ENCODE measurements at regions not wholly inside any gene's neighbourhood (a gene's known extent, or its start where the extent isn't known, plus 50 kb on each side); places are given as distances from the start of the nearest gene placed in this dataset.

DNA sequence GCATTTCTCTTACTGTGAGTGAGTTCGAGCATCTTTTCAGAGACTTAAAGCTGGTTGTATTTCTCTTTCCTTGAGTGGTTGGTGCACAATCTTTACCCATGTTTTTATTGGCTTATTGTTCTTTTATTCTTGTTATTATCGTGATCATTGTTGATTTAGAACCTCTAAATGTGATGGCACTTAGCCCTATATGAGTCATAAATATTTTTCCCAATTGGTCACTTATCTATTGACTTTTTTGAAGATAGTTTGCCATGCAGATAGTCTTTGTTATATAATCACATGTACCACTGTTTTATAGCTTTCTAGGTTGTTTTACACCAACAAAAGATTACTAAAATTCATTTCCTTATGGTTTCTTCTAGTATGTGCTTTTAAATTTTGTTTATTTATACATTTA is 70.6 kb upstream of the KCNK12 start:
- H3K4me2 ChIP-seq (ENCODE audit: insufficient read depth in 1 of 2, low read depth in 2 of 2, low read length in 2 of 2): no peak overlapping the region
- H3K27me3 ChIP-seq (replicated peaks in 1 of 4; ENCODE audit: control insufficient read depth in 3 of 4, extremely low read depth in 1 of 4, insufficient read depth in 3 of 4, low read length in 3 of 4): peaks cover 0 to 2% (median 0%) of the 10 kb centered on the region in 4 experiments; a peak in 1 of 7 replicates
- H4K20me1 ChIP-seq (replicated peaks in 1 of 2; ENCODE audit: control insufficient read depth in 1 of 2, insufficient read depth in 2 of 2, low read length in 2 of 2): no peaks in the 10 kb centered on the region
- ChIA-PET CTCF (ENCODE audit: partially characterized antibody) (interaction anchor here (0.6 to 7.5 kb wide), 8 partner anchors 8 to 804 kb away, joined by 3 to 73 read pairs (median 3); no protein-coding TSS in a partner anchor), POLR2A (ENCODE audit: partially characterized antibody) (interaction anchor here (0.6 to 1.1 kb wide), 4 partner anchors 8 to 1830 kb away, joined by 3 to 4 read pairs (median 4); no protein-coding TSS in a partner anchor)
- DNase-seq (ENCODE audit: low read depth in 1 of 2, low spot score in 2 of 2): no peak
- no peak overlapping the region for H2BK5ac ChIP-seq (ENCODE audit: low read depth, low read length)
- H3K56ac ChIP-seq (replicated peaks; ENCODE audit: insufficient read length, low read depth, low read length): no peak overlapping the region
- H2AK5ac ChIP-seq (ENCODE audit: low read depth, low read length): no peak overlapping the region
- H3K9ac ChIP-seq (replicated peaks in 1 of 4; ENCODE audit: extremely low read depth in 1 of 4, low read depth in 3 of 4, low read length in 3 of 4): no peak overlapping the region
- H4K8ac ChIP-seq (ENCODE audit: extremely low read depth, insufficient read depth, low read length): no peak overlapping the region
- no peak overlapping the region for H3K4me3 ChIP-seq (ENCODE audit: extremely low read depth in 1 of 4, insufficient read depth in 2 of 4, low read depth in 3 of 4, low read length in 4 of 4)
- H2BK15ac ChIP-seq (ENCODE audit: low read length): no peak overlapping the region
- H3K9me3 ChIP-seq (ENCODE audit: insufficient read depth in 2 of 2, low read depth in 1 of 2, low read length in 1 of 2): no peaks in the 10 kb centered on the region
- H2BK20ac ChIP-seq (ENCODE audit: low read length): no peak overlapping the region
- no peak overlapping the region for H2BK120ac ChIP-seq (replicated peaks; ENCODE audit: low read depth, low read length)
- no peak overlapping the region for H3K14ac ChIP-seq (ENCODE audit: insufficient read length)
- H3K23ac ChIP-seq (ENCODE audit: insufficient read length): no peak overlapping the region
- no peaks in the 10 kb centered on the region for H3K79me2 ChIP-seq (ENCODE audit: control insufficient read depth in 1 of 2, insufficient read depth in 2 of 2, low read length in 2 of 2)
- no peaks in the 10 kb centered on the region for H3K36me3 ChIP-seq (ENCODE audit: control insufficient read depth in 2 of 4, insufficient read depth in 4 of 4, low read length in 3 of 4)
- no peaks in the 10 kb centered on the region for H3K23me2 ChIP-seq (ENCODE audit: low read depth, low read length)
- H3K18ac ChIP-seq (ENCODE audit: extremely low read depth, low read length): no peak overlapping the region
- no peak overlapping the region for H4K91ac ChIP-seq (replicated peaks; ENCODE audit: insufficient read length, low read length)
- H2BK12ac ChIP-seq (ENCODE audit: low read depth, low read length): no peak overlapping the region
- no peak overlapping the region for H3K4ac ChIP-seq (replicated peaks; ENCODE audit: insufficient read length, low read depth, low read length)
- no peak overlapping the region for H4K5ac ChIP-seq (ENCODE audit: insufficient read length, low read depth, low read length)
- no peak for FAIRE-seq
- H2AFZ ChIP-seq (ENCODE audit: low read length): no peak overlapping the region
- WGBS, 2 experiments (ENCODE audit: extremely low coverage in 1 of 2, insufficient coverage in 1 of 2, insufficient read length in 1 of 2, insufficient replicate concordance in 2 of 2, low coverage in 1 of 2, low lambda C conversion rate in 2 of 2, missing lambda C conversion rate in 1 of 2): 85% methylated on average over 2 of the region's 2 CpGs; no CpG with 5 or more reads in 1 of the 2 experiments
- H3K4me1 ChIP-seq (replicated peaks in 1 of 4; ENCODE audit: control insufficient read depth in 3 of 4, insufficient read depth in 4 of 4, low read length in 3 of 4): peaks cover 0 to 8% (median 4%) of the 10 kb centered on the region in 4 experiments; a peak in 3 of 7 replicates
- no peaks in the 10 kb centered on the region for H3K79me1 ChIP-seq (ENCODE audit: low read depth, low read length)
- H3K27ac ChIP-seq (ENCODE audit: low read depth, low read length): no peak overlapping the region
- TF ChIP-seq HDAC6 (IDR thresholded peaks at IDR 0.05; ENCODE audit: low read depth, low read length): no peak
- no peak for TF ChIP-seq RNF2 (IDR thresholded peaks at IDR 0.05; ENCODE audit: borderline replicate concordance, low read depth, low read length, missing control alignments, poor library complexity, severe bottlenecking)
- no peak for TF ChIP-seq JUND (IDR thresholded peaks at IDR 0.05; ENCODE audit: low read length)
- TF ChIP-seq SAP30 (IDR thresholded peaks at IDR 0.05; ENCODE audit: insufficient read depth, insufficient replicate concordance, low read length): no peak
- TF ChIP-seq, protein P1, sequence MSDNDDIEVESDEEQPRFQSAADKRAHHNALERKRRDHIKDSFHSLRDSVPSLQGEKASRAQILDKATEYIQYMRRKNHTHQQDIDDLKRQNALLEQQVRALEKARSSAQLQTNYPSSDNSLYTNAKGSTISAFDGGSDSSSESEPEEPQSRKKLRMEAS (IDR thresholded peaks at IDR 0.05): no peak
- TF ChIP-seq KDM1A (IDR thresholded peaks at IDR 0.05; ENCODE audit: borderline replicate concordance, low read length): no peak
- TF ChIP-seq YY1 (IDR thresholded peaks at IDR 0.05; ENCODE audit: low read depth, low read length): no peak
- TF ChIP-seq HDAC2 (IDR thresholded peaks at IDR 0.05; ENCODE audit: borderline replicate concordance in 1 of 2, low read depth in 2 of 2, low read length in 2 of 2): no peak
- TF ChIP-seq, protein P2, sequence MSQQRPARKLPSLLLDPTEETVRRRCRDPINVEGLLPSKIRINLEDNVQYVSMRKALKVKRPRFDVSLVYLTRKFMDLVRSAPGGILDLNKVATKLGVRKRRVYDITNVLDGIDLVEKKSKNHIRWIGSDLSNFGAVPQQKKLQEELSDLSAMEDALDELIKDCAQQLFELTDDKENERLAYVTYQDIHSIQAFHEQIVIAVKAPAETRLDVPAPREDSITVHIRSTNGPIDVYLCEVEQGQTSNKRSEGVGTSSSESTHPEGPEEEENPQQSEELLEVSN (IDR thresholded peaks at IDR 0.05): no peak
- no peak for TF ChIP-seq PHF8 (conservative IDR thresholded peaks at IDR 0.05; ENCODE audit: low read depth, low read length)
- TF ChIP-seq BRCA1 (IDR thresholded peaks at IDR 0.05; ENCODE audit: low read depth, low read length): no peak
- no peak for TF ChIP-seq RFX5 (IDR thresholded peaks at IDR 0.05; ENCODE audit: borderline replicate concordance, low read depth, low read length)
- TF ChIP-seq NRF1 (IDR thresholded peaks at IDR 0.05; ENCODE audit: low read depth, low read length): no peak

All from H1 (cell line).